ENCODE measurements at regions not wholly inside any gene's neighbourhood (a gene's known extent, or its start where the extent isn't known, plus 50 kb on each side); places are given as distances from the start of the nearest gene placed in this dataset.
"Not testable (repeated sequence)": the region's sequence is repeated elsewhere in the genome, so short reads cannot be mapped to it uniquely, and the experiment has no call there.

DNA sequence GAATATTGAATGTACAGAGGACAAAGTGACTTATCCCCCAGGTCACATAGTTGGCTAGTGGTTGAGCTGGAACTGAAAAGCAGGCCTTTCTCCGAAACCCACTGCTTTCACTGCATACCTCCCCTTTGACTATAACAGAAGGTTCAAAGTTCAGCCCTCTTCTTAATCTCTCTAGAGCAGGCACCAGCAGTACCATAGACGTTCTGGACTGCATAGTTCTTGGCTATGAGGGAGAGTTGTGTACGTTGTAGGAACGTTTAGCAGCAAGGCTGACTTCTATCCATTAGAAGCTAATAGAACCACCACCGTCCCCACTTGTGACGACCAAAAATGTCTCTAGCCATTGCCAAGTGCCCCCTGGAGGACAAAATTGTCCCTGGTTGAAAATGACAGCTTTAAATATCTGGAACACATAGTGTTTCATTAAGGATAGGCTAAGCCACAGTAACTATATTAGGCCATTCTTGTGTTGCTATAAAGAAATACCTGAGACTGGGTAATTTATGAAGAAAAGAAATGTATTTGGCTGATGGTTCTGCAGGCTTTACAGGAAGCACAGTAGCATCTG lies 123.8 kb upstream of the MTHFD1L start:
- DNase-seq = no peak

DNA sequence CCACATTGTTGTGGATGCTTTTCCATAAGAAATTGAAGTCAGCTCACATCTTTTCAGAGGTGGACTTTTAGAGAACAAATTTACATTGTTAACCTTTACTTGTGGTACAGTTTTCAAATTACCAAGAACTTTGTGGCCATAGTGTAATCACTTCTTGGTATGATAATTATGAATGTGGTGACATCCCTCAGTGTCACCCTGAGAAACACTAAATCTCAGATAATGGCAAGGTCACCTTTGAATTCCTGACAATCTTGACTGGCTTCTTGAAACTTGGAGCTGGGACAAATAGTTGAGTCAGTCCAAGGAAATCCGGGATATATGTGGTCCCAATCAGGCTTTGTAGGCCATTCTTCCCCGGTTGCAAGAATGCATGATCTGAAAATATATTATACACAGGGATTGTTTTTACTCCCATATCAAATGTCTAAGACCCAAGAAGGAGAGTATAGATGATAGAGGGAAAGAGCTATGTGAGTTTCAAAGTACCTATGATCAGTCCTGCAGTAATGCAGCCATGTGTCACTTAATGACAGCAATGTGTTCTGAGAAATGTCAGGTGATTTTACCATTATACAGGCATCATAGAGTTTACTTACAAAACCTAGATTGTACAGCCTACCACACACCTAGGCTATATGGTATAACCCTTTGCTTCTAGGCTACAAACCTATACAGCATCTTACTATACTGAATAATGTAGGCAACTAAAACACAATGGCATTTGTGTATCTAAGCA lies 120.8 kb upstream of the MTHFD1L start:
- no peak for DNase-seq

DNA sequence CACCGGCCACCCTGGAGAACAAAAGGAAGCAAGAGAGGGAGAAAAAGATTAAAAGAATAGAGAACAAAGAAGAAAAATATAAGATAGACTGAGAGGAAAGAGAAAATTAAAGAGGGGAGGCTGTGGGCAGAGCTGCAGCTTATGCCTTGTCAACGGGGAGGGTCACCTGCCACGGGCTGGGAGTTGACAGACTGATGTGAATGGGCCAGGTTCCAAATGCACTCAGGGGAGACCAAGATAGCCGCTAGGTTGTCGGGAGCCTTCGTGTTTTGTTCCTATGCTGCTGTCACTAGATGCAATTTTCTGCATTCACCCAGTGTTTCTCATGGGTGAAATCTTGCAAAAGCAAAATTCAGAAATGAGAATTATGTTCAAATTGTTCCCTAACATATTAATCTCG lies 119.6 kb upstream of the MTHFD1L start:
- DNase-seq = no peak

DNA sequence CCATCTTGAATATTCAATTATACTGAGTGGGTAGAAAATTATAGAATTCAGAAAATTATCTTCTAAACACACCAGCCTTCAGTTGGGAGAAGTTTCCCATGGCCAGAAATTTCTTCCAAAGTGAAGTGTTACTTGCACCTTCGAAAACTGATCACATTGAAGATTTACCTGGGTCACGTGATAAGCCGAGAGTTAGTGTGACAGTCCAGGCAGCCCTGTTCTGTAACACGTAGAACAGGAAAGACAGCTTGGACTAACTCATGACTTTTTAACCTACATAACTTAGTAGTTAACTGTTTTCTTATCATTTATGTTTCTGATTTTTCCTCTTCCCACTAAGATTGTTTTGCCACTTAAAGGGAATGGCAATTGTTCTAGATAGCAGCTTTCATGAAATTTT lies 118.3 kb upstream of the MTHFD1L start:
- DNase-seq = no peak

DNA sequence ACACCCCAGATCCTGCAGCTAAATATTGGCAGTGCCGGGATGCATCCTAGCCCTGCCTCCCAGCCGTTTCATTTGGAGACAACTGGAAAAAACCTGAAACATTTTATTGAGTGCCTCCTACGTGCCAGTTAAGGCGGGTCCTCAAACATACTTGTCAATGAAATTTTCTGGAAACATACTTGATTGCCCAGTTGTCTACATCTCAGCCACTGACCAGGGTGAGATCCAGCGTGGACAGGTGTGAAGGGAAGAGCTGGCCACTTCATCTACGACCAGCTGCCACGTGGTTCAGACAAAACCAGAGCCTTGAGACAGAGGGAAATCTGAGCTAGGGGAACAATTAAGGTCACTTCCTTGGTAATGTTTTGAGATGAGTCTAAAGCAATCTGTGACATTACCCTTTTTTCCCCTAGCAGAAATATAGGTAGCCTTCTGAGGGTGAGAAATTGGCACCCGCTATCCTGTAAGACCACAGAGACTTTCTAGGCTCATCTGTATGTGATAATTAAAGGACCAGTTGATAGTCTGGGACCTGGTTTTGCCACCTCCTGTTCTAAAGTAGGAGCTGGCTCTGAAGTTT lies 116.3 kb upstream of the MTHFD1L start:
- DNase-seq = no peak

DNA sequence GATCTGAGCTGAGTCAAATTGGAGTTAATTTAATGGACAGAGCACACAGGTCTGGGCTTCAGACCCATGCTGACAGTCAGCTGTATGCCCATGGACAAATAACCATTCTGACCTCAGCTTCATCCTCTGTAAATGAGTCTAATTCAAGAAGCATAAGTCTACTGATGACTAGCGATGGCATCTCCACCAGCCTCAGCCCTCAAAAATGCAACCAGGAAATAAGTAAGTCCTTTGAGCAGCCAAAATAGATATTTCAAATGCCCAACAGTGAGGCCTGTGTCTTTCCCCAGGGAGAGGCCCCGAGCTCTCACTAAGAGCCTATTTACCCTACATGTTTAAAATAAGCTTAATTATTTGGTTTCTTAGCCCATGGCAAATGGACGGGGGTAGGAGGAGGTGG lies 114.2 kb upstream of the MTHFD1L start:
- peak; percentile 24 for DNase-seq

DNA sequence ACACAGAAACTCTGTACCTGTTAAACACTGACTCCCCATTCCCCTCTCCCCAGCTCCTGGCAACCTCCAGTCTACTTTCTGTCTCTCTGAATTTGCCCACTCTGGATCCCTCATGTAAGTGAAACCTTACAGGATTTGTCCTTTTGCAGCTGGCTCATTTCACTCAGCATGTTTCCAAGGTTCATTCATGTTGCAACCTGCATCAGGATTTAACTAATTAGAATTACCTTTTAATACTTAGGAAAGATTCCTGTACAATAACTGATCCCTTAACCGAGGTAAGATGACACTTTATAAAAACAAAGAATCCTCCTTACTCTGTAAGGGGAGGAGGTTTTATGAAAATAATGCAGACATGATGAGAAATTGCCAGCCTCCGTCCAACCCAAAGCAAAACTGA lies 113.1 kb upstream of the MTHFD1L start:
- no peak for DNase-seq

DNA sequence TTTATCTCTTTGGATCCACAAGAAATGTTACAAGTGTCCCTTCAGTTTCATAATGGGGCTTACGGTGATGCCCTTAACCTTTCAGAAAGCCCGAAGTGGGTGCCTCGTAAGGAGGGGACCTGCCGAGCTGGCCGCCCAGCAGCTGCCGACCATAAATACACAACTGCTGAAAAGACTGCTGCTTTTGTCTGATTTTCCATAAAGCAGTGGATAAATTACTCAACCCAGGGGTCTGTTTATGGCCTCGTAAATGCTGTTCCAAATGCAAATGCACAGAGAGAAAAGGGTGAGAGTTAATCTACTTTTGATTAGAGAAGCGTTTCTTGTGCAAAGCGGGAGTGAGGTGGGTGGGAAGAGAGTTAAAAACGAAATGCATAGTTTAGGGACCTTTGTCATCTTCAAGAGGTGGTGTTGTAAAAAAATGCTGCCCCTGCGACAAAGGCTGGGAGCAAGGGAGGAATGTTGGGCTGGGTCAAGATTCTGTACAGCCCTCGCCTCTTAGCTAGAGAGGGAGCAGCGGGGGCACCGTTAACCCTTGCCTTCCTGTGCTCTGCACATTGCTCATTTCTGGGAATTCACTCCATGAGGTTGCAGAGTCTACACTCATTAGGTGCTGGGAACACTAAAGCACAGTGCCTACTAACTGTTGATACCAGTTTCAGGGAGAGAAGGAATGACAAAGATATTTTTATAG lies 112.0 kb upstream of the MTHFD1L start:
- DNase-seq = no peak

DNA sequence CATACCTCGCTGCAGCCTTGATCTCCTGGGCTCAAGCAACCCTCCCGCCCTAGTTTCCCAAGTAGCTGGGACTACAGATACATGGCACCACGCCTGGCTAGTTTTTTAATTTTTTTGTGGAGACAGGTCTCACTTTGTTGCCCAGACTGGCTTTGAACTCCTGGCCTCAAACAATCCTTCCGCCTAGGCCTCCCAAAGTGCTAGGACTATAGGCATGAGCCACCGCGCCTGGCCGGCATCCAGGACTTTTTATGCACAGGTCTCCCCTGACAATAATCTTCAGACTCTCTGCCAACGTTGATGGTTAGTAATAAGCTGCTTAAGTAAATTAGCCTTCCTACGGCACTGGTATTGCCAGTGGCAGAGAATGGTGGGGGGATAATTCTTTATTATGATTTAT lies 110.5 kb upstream of the MTHFD1L start:
- DNase-seq = no peak

DNA sequence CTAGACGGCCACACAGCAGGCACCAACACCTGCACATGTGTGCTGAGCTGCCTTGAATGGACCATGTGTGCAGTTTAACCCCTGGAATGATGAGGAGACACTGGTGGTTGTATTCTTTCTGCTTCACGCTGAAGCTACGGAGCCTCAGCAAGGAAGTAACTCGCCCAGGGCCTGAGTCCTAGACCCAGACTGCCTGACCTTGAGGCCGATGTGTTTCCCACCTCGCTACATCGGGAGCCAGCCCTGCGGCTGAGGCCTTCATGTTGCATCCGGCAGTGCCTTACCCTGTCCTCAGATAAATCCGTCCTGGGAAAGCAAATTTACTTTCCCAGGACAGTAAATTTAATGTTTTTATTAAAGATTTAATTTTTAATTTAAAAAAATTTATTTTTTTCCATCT lies 110.0 kb upstream of the MTHFD1L start:
- DNase-seq = no peak

DNA sequence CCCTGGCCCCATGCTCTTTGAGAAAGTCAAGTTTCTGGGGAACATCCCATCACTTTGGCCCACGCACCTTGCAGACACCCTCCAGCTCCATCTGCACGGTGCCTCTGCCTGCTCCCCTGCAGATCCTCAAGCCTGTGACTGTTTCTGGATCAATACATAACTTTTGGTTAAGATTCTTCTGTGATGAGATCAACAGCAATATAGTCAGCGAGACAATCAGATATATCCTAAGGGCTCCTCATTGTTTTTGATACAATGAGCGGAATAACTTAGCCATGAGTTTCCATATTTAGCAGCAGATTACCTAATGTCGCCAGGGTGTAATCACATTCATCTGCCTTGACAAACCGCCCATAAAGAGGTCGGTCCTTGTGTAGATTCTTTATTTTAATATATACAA lies 109.3 kb upstream of the MTHFD1L start:
- no peak for DNase-seq

DNA sequence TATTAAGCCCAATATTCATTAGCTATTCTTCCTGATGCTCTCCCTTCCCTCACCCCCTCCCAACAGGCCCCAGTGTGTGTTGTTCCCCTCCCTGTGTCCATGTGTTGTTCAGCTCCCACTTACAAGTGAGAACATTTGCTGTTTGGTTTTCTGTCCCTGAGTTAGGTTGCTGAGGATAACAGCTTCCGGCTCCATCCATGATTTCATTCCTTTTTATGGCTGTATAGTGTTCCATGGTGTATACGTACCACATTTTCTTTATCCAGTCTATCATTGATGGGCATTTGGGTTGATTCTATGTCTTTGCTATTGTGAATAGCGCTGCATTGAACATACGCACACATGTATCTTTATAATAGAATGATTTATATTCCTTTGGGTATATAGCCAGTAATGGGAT lies 107.7 kb upstream of the MTHFD1L start:
- not testable (repeated sequence) for DNase-seq

DNA sequence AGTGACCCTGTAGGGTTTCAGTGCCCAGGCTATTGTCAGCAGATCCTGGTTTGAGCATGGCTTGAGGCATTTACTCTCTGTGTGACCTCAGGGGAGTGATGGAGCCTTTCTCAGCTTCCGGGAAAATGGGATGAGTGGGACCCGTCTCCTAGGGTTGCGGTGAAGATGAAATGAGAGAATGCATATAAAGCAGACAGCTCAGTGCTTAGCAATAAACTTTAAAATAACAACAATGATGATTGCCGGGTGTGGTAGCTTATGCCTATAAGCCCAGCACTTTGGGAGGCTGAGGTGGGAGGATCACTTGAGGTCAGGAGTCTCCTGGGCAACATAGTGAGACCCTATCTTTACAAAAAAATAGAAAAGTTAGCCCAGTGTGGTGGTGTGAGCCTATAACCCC lies 106.0 kb upstream of the MTHFD1L start:
- no peak for DNase-seq

DNA sequence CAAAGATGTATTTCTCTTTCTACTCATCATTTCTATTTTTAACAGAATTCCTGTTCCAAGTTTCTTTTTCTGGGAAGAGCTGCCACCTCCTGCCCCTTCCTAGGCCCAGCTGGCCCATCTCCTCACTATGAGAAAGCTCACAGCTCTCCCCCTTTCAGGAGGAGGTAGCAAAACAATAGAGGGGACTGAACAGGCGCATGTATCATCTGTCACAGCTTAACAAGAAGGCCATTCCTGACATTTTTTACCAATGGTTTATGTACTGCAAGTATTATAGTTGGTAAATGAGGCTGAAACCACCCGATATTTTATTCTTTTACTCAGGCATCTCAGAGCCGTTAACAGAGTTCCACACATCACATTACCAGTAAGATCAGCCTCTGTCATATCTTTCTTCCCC lies 103.7 kb upstream of the MTHFD1L start:
- no peak for DNase-seq

DNA sequence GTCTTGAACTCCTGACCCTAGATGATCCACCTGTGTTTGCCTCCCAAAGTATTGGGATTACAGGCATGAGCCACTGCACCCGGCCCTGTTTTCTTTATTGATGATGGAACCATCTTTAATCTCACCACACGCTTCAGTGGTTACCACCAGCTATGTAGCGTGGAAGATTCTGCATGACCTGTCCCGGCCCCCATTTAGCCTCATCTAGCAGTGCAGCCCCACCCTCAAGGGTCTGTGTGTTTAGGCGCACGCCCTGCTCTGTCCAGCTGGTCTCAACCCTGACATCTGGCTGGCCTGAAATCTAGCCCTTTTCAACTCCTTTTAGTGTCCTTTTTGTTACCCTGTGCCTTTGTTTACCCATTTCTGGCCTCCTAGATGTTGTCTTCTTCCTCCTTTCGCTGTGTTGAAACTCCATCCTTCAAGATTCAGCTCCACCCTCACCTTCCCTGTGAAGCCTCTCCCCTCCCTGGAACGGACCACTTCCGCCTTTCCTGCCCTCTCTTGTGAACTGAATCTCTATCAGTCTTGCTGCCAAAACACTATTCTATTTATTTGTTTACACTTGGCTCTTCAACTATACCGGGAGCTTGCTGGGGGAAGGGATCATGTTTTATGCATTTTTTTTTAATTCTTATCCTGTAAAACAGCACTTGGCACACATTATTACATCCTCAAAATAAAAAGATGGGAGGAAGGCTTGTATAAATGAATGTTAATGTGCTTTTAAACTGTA lies 101.0 kb upstream of the MTHFD1L start:
- no peak for DNase-seq

DNA sequence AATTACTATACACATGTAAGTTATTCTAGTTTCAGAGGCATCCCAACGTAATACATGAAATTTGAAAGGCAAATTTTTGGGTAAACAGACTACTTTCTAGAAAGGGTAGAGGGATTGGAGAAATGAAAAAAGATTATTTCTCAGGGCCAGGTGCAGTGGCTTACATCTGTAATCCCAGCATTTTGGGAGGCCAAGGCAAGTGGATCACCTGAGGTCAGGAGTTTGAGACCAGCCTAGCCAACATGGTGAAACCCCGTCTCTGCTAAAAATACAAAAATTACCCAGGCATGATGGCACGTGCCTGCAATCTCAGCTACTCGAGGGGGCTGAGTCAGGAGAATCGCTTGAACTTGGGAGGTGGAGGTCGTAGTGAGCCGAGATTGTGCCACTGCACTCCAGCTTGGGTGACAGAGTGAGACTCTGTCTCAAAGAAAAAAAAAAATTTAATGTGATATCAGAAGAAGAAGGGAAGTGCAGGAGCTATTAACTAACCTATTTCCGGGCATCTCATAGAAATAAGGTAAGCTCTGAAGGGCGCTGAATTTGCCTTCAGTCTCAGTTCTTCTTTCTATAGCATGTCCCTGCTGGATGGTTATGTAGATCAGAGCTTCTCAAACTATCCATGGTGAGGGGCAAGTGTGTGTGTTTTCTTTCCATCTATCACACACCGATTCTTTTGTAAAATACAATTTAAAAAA lies 100.3 kb upstream of the MTHFD1L start:
- no peak for DNase-seq

DNA sequence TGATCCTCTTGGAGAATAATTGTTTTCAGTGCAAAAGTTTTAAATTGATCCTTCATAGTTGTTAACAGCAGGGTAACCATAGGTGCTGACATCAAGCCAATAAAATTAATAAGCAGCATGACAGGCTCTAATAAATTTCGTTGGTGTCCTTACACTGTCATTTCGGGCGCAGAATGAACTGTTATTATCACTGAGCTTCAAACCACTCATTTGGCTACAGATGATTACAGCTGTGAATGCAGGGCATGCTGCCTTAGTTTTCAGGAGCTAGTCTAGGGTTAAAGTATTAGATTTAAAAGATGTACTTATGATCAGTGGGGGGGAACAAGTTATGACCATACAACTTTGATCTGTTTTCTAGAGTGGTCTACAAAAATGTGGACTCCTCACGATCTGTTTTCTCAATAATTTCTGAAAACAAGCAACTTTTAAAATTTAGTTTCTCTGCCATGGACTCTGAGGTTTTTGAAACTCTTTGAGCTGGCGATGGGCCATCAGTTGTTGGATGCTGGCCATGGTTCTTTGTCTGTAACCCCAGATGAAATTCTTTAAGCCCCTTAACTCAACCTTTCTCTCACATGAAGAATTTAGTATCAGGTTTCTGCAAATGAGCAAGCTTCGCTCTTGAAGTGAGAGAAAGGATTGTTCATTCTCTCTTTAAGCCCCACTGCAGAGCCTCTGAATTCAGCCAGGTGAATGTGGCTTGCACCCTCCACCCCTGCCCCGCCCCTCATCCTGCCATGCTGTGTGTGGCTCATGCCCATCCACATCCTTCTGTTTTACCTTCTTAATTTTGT lies 99.1 kb upstream of the MTHFD1L start:
- DNase-seq = no peak

DNA sequence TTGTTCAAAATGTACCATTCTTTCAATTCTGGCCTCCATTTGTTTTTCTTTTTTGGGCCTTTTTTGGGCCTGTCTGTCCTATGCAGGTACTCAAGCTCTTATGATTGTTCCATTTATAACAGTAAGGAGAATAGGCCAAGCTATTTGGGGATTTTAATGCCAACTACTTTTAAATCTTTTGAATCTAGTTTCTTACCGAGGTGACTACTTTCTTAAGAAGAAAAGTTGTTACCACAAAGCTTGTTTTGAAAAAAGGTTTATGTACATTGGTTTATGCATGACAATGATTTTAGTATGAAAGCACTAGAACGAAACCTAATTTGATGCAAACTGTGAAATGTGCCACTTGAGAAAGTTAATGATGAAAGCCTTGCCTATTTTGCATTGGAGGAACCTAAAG lies 98.3 kb upstream of the MTHFD1L start:
- no peak for DNase-seq

DNA sequence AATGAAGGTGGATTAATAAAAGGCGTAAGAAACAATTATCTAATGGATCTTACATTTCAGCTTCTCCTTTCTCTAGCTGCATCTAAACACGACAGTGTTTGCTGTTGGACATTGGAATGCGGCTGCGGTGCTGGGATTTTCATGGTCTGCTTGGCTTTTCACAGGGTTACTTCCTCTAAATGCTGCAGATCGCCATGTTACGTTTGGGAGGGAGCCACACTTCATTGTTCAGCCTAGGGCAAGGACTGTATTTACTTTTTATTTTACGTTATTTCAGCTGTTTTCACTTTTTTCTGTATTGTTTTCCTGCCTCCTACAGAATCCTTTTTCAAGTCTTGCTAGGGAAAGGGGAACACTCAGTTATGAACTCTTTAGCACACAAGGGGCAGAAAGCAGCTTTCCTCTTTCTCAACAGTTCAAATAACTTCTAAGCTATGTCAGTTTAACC lies 97.9 kb upstream of the MTHFD1L start:
- no peak for DNase-seq

DNA sequence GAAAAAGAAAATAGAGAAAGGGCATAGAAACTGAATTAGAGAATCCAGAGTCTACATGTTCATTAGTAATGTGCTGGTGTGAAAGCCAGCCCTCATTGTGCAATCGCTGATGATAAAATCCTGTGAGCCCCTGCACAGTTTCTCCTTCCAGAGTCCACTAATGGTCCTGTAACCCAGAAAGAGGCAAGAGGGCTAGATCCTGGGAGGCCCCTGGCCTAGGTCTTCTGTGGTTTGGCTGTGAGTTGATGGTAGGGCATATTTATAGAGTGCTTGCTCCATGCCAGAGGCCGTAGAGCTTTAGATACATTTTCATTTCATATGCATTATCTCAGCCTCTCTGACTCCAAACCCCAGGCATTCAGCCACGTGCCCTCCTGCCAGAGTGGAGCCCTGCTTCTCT lies 94.9 kb upstream of the MTHFD1L start:
- no peak for DNase-seq

DNA sequence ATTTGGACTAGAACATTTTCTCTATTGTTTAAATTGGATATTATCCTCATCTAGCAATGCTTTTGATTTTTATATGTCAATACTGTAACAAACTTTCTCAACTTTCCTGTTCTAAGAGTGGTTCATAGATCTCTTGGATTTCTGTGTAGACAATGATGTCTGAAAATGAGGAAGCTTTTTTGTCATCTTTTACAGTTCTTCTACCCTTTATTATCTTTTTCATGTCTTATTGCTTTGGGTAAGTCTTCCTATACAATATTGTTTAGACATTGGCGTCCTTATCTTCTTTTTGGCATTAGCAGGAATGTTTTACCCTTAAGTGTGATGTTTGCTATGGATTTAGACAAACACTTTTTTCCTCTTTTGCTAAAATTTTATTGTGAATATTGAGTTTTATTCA lies 91.5 kb upstream of the MTHFD1L start:
- DNase-seq = no peak
